NCI-H524 treated with DMSO at 0.1 percent for 48 hours (cell line): ENCODE measurements at regions not wholly inside any gene's neighbourhood (a gene's known extent, or its start where the extent isn't known, plus 50 kb on each side); places are given as distances from the start of the nearest gene placed in this dataset.
A peak's percentile ranks its signal among the peaks of the same experiment; 100 is the strongest.

ENCODE experiments used
- DNase-seq: peaks from one replicate; lab custom pipeline; 2025; lab: John Stamatoyannopoulos, UW

DNA sequence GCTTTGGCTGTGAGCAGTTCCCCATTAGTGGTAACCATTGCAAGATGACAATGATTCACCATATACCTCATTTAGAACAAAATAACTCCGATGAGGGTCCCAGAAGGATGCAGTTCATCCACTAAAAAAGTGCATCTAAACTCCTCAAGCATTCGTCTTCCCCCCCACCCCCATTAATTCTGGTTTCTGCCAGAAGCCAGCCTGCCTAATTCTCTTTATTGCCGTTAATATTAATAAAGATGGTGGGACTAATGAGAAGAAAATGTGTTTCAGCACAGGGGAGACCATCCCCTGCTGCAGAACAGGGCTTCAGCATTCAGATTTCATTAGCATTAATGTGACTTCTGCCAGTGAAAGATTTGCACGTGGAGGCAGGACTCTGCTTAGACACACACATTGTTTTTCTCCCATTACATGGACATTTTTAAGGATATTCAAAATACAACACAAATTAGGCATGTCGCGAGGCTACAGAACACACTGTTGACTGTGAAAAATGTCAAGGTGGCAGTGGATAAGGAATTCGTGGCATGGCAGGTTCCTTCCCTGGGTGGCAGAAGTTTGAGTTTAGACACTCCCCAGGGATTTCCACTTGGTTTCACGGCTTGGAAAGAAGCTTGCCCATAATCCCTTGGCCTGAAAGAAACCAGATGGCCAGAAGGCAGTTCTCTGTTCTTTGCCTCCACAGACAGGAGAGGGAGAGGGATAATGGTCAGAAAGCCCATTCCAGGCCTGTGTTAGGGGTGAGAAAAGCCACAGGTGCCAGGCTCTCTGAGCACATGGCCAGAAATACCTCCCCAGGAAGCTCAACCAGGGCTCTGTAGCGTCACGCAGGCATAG lies 236.5 kb downstream of the FOXO1 start:
- DNase-seq = peak; percentile 38

DNA sequence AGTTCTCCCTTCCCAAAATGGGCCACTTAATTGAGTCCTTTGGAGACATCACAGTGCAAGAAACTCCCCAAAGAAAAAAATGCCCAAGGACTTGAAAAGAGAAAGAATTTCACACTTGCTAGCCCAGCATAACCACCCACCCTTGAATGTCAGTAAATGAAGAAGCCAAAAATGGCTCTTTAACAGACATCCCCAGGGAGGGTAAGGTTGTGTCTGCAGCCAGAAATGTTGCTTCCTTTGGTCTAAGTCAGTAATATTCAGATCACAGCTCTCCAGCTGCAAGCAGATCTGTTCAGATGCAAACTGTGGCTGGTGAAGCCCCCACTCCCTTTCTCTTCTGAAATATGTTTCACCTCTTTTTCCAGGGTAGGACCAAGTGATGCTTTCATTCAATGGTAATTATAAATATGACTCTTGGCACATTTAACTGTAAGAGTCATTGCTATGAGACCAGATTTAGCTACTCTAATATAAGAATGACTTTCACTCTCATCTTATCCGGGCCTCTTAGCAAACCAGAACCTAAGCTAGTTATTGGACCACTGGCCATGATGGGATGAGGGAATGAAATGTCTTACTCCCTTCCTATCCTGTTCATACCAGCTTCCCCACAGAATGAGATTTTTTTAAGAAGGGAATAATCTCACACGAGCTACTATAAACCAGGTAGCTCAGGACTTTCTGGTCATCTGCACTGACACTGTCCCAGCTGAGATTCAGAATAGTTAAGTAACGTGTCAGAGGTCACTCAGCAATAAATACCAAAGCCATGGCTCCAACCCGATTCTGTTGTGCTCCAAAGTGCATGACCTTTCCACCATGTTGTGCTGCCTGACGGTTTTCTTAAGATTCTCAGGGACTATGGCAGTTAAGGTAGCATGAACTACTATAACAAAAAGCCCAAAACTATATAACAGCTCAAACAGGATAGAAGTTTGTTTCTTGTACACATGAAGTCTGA lies 234.1 kb downstream of the FOXO1 start:
- no peak for DNase-seq

DNA sequence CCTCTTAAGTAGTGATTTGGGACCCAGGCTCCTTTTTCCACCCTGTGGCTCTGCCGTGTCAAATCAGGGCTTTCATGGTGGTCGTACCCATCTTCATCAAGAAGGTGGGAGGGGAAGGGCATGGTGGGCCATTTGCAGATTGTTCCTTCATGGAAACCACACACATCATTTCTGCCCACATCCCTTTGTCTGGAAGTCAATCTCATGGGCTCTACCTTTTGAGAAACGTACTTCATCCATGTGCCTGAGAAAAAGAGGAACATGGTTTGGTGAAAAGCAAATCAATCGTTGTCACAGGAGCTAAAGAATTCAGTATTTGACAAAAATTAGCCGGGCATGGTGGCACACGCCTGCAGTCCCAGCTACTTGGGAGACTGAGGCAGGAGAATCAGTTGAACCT lies 233.4 kb downstream of the FOXO1 start:
- no peak for DNase-seq

DNA sequence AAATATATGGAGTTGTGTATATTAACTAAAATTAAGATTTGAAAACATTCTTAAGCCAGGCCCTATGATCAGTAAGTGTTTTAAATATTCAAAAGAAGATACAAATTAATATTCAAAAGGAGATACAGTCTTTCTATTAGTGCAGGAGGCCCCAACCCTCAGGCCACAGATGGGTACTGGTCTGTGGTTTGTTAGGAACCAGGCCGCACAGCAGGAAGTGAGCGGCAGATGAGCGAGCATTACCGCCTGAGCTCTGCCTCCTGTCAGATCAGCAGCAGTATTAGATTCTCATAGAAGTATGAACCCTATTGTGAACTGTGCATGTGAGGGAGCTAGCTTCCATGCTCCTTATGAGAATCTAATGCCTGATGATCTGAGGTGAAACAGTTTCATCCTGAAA lies 232.9 kb downstream of the FOXO1 start:
- DNase-seq = no peak

- no peak for DNase-seq
Observed at GRCh38 chr13:40434516-40435397, 231.7 kb downstream of the FOXO1 start.

GRCh38 chr13:40438022-40438680 lies 228.3 kb downstream of the FOXO1 start:
- no peak for DNase-seq

DNA sequence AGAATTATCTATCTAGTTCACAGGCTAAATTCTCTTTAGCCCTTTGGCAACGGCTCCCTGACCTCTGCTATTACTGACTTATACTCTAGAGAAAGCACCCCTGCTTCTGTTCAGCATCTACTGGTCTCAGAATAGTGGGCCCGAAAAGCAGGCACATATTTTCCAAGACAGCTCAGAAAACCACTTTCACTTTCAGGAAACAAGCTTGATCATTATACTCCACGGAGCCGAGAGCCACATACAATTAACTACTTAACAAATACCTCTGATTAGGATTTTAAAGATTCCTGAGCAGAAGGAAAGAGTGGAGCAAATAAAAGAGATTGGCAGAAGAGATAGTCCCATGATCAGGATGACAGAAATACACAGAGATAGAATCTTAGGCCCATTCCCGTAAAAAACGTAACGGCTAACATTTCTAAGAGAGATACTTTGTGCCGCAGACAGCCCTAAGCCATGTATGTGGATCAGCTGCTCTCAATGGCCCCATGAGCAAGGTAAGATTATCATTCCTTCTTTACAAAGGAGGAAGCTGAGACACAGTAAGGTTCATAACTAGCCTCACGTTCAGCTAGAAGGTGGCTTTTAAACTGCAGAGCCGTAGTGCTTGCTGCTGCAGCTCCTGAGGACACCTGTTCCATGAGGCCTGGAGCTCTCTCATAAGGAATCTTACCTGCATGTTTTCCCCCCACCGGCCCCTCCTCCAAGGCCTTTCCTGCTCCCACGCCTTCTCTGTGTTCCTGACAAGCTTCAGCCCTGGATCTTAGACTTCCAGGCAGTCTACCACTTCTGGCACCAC lies 227.2 kb downstream of the FOXO1 start:
- no peak for DNase-seq

GRCh38 chr13:40439928-40440327 lies 226.5 kb downstream of the FOXO1 start:
- DNase-seq = no peak

DNA sequence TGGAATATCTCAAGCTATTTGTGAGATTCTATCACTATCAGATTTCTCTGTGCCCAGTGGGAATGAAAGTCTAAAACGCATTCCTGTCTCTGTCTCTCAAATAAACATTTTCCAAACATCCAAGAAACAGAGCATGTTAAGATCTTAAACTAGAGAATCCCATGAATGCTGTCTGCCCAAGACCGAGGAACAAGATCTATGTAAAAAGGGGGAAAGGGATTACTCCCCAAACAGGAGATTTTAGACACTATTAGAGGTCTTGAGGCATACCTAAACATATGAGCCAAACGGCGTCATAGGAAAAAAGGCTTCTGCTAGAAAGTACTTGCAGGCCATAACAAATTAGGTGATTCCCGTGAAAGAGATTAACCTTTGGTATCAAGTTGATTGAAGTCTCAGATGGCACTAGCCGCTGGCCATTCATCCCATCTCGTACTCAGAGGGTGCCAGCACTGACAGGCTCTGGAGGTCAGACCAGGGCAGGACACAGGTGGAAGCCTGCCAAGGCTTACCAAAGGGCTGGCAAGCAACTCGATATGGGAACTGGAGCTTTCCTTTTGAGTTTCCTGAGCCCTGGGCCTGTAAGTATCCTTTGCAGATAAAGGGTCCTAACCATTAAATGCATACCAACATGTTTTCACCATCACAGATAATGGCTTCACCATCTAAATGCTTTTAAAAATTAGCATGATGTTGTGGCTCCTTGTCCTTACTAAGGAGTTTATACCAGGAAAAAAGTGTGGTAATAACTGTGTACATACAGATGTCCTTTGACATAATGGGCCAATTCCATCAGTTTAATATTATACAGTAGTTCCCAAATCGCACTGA lies 225.2 kb downstream of the FOXO1 start:
- no peak for DNase-seq

- DNase-seq = no peak
Observed at GRCh38 chr13:40442231-40442630, 224.2 kb downstream of the FOXO1 start.

- DNase-seq = no peak
Observed at GRCh38 chr13:40442826-40443225, 223.6 kb downstream of the FOXO1 start.

DNA sequence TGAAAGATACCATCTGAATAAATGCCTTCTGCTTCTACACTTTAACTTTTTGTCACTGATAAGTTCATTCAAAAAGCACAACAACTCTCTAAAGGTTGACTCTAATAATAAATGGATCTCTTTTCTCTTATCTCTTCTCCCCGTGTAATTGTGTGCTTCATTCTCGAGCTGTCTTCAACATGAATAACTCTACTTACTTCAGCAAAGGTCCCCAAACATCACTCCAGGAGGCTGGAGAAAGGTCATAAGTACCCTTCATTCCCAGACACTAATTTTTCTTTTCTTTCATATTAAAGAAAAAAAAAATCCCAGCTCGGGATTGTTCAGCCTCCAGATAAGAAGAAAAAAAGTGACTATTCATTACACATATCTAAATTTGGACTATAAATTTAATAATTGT lies 222.2 kb downstream of the FOXO1 start:
- no peak for DNase-seq

GRCh38 chr13:40445557-40445990 lies 220.9 kb downstream of the FOXO1 start:
- DNase-seq = no peak

GRCh38 chr13:40446365-40446764 lies 220.1 kb downstream of the FOXO1 start:
- no peak for DNase-seq

GRCh38 chr13:40447857-40448256 lies 218.6 kb downstream of the FOXO1 start:
- no peak for DNase-seq

DNA sequence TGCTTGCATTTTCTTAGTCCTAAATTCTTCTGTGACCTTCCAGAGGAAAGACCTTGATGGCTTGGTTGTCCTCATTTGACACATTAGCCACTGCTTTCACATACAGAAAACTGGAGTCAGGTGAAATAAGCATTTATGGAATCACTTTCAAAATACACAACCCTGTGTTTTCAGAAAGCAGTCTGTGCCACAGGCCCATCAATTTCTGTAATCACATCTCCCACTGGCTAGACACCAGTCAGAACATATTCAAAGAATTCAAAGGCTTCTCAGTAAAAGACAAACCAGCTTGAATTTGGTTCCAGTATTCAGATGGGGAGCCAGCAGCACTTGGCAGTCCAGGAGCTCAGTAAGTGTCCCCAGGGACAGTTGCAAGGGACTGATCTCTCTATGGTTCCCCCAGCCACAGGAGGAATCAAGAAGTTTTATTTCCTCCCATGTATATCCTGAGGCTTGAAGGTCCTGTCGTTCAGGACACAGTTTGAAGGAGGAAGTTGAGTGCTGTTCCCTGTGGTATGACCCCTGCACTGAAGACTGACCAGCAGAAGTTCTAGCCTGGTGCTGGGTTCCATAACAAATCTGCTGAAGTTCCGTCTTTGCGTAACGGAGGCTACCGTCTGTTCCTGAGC lies 214.3 kb downstream of the FOXO1 start:
- no peak for DNase-seq

GRCh38 chr13:40452741-40453334 lies 213.6 kb downstream of the FOXO1 start:
- no peak for DNase-seq

GRCh38 chr13:40453351-40454021 lies 213.0 kb downstream of the FOXO1 start:
- no peak for DNase-seq
